ENCODE measurements at regions not wholly inside any gene's neighbourhood (a gene's known extent, or its start where the extent isn't known, plus 50 kb on each side); places are given as distances from the start of the nearest gene placed in this dataset.

DNA sequence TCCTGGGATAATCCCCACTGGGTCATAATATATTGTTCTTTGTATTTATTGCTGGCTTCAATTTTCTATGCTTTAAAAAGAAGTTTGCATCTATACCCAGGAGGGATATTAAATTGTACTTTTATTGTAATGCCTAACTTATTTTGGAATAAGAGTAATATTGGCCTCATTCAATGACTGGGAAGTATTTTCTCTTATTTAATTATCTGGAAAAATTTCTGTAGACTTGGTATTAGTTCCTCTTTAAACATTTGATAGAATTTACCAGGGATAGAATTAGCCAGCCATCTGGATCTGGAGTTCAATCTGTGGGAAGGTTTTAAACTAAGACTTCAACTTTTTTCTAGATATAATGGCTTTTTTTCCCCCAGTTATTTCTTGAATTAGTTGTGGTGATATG lies 115.2 kb upstream of the ZNF32 start:
- Histone ChIP-seq H3K4me1 (no peaks in the 10 kb centered on the region), H3K27me3 (no peaks in the 10 kb centered on the region), H3K36me3 (no peaks in the 10 kb centered on the region), H3K4me3 (no peak overlapping the region), H3K4me2 (no peak overlapping the region), H3K9ac (no peak overlapping the region), H4K20me1 (no peaks in the 10 kb centered on the region), H3K9me3 (replicated peaks in 1 of 11) (peaks cover 4 to 20% (median 10%) of the 10 kb centered on the region in 11 experiments; a peak in 12 of 22 replicates), H3K27ac (no peak overlapping the region)
- TF ChIP-seq Cebpa-rat (IDR thresholded peaks at IDR 0.05): no peak

DNA sequence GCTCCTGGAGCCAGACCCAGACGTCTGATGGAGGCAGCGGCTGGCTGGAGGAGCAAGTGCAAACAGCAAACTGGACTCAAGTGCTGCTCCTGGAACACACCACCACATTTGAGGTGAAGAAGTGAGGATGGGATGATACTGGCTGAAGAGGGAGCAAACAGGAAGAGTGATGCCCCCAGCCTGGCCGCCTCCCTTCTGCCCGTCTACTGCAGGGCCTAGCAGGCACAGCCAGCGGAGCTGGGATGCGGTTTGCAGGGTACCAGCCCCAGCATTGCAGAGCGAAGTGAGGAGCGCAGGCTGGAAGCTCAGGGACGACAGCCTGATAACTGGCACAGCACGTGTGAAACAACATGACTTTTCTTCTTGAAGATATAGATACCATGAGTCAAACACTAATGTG lies 111.8 kb upstream of the ZNF32 start:
- no peak overlapping the region for H3K27ac ChIP-seq
- H3K4me3 ChIP-seq: no peak overlapping the region
- no peaks in the 10 kb centered on the region for H3K4me1 ChIP-seq
- TF ChIP-seq Cebpa-rat (IDR thresholded peaks at IDR 0.05): no peak
- H3K36me3 ChIP-seq: no peaks in the 10 kb centered on the region
- H3K27me3 ChIP-seq: no peaks in the 10 kb centered on the region
- peaks cover 0 to 18% (median 4%) of the 10 kb centered on the region in 11 experiments; a peak in 3 of 22 replicates for H3K9me3 ChIP-seq (replicated peaks in 1 of 11)
- no peak overlapping the region for H3K4me2 ChIP-seq
- no peaks in the 10 kb centered on the region for H4K20me1 ChIP-seq
- H3K9ac ChIP-seq: no peak overlapping the region

DNA sequence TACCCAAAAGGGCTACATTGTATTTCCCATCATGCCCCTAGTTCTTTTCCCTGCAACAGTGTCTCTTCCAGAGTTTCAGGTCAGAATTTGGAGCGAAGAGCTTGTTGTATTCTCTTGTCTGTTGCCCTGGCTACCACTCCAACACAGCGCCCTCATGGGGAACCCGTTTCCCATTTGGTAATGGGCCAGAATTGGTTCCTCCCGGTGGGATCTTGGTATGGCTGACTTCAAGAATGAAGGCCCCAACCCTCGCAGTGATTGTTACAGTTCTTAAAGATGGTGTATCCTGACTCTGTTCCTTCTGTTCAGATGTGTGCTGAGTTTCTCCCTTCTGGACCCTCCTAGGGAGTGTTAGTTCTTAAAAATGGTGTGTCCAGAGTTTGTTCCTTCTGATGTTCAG lies 110.5 kb upstream of the ZNF32 start:
- Histone ChIP-seq H4K20me1 (no peaks in the 10 kb centered on the region), H3K36me3 (no peaks in the 10 kb centered on the region), H3K4me1 (no peaks in the 10 kb centered on the region), H3K27me3 (no peaks in the 10 kb centered on the region), H3K9me3 (replicated peaks in 1 of 11) (peaks cover 0 to 18% (median 4%) of the 10 kb centered on the region in 11 experiments; a peak in 3 of 22 replicates), H3K27ac (no peak overlapping the region), H3K4me3 (no peak overlapping the region), H3K9ac (no peak overlapping the region), H3K4me2 (no peak overlapping the region)
- TF ChIP-seq Cebpa-rat (IDR thresholded peaks at IDR 0.05): no peak

DNA sequence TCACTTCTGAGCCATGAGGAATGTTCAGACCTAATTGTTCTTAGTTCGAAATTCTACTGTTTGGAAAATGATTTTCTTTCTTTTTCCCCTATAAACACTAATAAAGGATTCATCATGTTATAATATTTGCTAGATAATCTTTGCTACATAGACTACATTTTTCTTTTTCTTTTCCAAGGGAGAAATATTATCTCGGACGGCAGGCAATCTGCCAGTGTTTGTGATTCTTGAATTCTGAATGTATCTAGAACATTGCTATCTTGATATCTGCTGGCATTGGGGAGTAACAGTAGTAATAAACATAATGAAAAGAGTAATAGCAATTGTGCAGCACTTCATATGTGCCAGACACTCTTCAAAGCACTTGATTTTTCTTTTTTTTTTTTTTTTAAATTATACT lies 107.7 kb upstream of the ZNF32 start:
- no peak for TF ChIP-seq Cebpa-rat (IDR thresholded peaks at IDR 0.05)
- H3K9ac ChIP-seq: no peak overlapping the region
- H3K36me3 ChIP-seq: no peaks in the 10 kb centered on the region
- H3K4me3 ChIP-seq: no peak overlapping the region
- no peaks in the 10 kb centered on the region for H3K4me1 ChIP-seq
- no peak overlapping the region for H3K4me2 ChIP-seq
- H3K27me3 ChIP-seq: no peaks in the 10 kb centered on the region
- H4K20me1 ChIP-seq: no peaks in the 10 kb centered on the region
- no peak overlapping the region for H3K27ac ChIP-seq
- peaks cover 0 to 18% (median 4%) of the 10 kb centered on the region in 11 experiments; a peak in 3 of 22 replicates for H3K9me3 ChIP-seq (replicated peaks in 1 of 11)

DNA sequence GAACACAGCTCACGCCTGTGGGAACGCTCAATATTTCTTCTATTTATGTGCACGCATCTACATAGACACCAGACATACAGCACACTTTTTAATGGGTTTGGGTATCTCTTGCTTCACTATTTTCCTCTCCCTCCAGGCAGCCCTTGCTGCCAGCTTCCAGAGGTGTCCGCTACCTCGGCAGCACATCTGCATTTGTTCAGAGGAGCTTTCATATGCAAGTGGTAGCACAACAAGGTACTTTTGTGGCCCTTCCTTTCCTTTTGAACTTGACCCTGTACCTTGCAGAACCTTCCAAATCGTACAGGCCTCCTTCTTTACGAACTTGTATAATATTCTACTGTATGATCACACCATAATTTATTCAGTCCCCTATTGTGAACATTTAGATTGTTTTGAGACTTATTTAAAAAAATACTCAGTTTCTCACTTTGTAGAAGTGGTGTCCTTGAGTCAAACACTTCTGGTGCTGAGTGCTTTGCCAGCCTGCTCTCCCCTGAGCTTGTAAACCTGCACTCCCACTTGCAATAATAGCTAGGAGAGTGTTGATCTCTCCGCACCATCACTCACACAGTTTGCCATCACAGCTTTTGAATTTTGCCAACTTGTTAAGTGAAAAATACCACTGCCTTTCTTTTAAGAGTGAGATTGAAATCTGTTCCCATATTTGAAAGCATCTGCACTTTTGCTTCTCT lies 106.0 kb upstream of the ZNF32 start:
- Histone ChIP-seq H3K4me3 (no peak overlapping the region), H3K27me3 (no peaks in the 10 kb centered on the region), H3K4me1 (no peaks in the 10 kb centered on the region), H3K4me2 (no peak overlapping the region), H4K20me1 (no peaks in the 10 kb centered on the region), H3K36me3 (no peaks in the 10 kb centered on the region), H3K27ac (no peak overlapping the region), H3K9me3 (replicated peaks in 1 of 11) (peaks cover 0 to 15% (median 0%) of the 10 kb centered on the region in 11 experiments; a peak in 1 of 22 replicates), H3K9ac (no peak overlapping the region)
- no peak for TF ChIP-seq Cebpa-rat (IDR thresholded peaks at IDR 0.05)

DNA sequence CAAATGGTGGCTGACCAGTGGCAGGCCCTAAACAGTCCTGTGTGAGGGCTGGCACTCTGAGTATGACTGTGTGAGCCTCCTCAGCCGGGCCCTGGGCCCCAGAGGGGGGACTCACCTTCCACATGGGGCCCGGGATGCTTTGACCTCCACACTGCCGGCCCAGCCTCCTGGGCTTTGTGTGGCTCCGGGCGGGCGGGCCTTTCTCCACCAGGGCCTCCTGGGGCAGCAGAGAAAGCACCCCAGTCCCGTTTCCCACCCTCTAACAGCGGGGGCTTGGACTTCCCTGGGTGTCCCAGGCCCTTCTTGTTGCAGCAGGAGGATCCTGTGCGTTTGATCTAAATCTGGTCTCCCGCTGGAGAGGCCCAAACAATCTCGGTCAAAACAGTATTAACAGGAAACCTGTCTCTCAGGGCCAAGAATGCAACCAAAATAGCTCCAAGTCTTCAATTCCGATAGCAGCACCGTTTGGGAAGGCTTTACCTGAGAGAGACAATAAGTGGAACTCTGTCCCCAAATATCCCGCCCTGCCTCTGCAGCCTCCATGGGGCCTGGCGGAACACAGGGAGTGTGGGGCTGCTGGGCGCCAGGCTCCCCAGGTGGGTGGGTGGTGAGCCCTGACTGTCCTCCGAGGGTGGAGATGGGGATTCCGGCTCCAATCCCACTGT lies 104.8 kb upstream of the ZNF32 start:
- Histone ChIP-seq H3K27ac (no peak overlapping the region), H3K4me3 (no peak overlapping the region), H3K36me3 (no peaks in the 10 kb centered on the region), H3K27me3 (no peaks in the 10 kb centered on the region), H3K9ac (no peak overlapping the region), H3K9me3 (replicated peaks in 1 of 11) (0 out of 22 replicates have a peak, but pooled peaks cover 0 to 7% (median 0%) of the 10 kb centered on the region in 11 experiments), H4K20me1 (no peaks in the 10 kb centered on the region), H3K4me1 (no peaks in the 10 kb centered on the region), H3K4me2 (no peak overlapping the region)
- no peak for TF ChIP-seq Cebpa-rat (IDR thresholded peaks at IDR 0.05)

DNA sequence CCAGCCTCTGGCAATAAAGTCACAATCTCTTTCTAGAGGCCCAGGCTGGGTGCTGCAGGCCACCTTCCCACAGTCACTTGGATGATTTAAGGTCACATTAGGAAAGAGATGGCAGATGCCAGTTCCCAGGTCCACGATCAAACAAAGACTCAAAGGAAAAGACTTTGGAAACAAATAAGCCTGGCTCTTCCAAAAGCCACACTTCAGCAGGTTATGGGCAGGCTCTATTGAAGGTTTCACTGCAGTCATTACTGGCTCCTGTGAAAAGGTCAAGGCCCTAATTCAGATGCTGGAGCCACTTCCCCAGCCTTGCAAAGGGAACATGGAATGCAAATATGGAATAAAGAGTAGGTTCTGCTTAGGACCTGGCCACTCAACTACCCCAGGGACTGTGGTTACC lies 104.0 kb upstream of the ZNF32 start:
- H3K27ac ChIP-seq: no peak overlapping the region
- H3K9me3 ChIP-seq (replicated peaks in 1 of 11): no peaks in the 10 kb centered on the region
- H3K4me3 ChIP-seq: no peak overlapping the region
- no peak for TF ChIP-seq Cebpa-rat (IDR thresholded peaks at IDR 0.05)
- H3K36me3 ChIP-seq: no peaks in the 10 kb centered on the region
- H3K27me3 ChIP-seq: no peaks in the 10 kb centered on the region
- no peaks in the 10 kb centered on the region for H3K4me1 ChIP-seq
- H4K20me1 ChIP-seq: no peaks in the 10 kb centered on the region
- no peak overlapping the region for H3K9ac ChIP-seq
- no peak overlapping the region for H3K4me2 ChIP-seq

DNA sequence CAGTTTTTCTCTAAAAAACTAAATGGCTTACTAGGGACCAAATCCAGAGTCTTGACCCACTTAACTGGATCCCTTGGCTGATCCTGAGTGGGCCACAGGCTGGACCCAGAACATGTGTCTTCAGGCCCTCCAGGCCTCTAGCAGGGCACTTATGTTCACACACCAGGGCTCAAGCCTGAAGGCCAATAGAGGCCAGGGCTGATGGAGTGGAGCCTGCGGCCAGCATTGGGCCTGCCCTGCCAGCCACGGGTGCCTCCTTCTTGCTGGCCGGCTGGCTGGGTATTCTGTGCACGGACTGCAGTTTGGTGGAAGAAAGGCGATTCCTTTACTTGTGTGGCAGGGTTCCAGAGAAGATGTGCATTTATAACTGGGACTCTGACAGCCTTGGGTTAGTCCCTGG lies 103.0 kb upstream of the ZNF32 start:
- Histone ChIP-seq H3K9ac (no peak overlapping the region), H3K4me1 (no peaks in the 10 kb centered on the region), H3K4me2 (no peak overlapping the region), H3K27me3 (no peaks in the 10 kb centered on the region), H3K36me3 (no peaks in the 10 kb centered on the region), H3K9me3 (replicated peaks in 1 of 11) (no peaks in the 10 kb centered on the region), H4K20me1 (no peaks in the 10 kb centered on the region), H3K27ac (no peak overlapping the region), H3K4me3 (no peak overlapping the region)
- TF ChIP-seq Cebpa-rat (IDR thresholded peaks at IDR 0.05): no peak

DNA sequence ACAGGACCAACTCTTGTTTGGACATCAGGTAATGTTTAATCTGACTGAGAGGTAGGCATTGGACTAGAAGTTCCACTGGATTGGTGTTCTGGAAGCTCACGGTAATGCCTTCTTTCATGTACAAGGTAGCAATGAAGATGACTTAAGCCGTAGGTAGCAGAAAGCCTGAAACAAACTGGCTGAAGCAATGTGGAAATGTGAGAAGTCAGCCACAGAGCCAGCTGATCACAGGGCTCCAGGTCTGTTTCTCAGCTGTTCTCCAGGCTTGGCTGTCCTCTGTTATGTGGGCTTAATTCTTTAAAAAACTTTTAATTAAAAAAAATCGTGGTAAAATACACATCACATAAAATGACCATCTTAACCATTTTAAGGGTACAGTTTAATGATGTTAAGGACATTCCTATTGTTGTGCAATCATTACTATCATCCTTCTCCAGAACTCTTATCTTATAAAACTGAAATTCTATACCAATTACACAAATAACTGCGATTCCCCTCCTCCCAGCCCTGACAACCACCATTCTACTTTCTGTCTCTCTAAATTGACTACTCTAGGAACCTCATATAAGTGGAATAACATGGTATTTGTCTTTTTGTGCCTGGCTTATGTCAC lies 101.4 kb upstream of the ZNF32 start:
- no peaks in the 10 kb centered on the region for H3K36me3 ChIP-seq
- no peak overlapping the region for H3K9ac ChIP-seq
- no peaks in the 10 kb centered on the region for H4K20me1 ChIP-seq
- H3K4me3 ChIP-seq: no peak overlapping the region
- H3K4me1 ChIP-seq: no peaks in the 10 kb centered on the region
- H3K27ac ChIP-seq: no peak overlapping the region
- H3K4me2 ChIP-seq: no peak overlapping the region
- 0 out of 22 replicates have a peak, but pooled peaks of 1 of the 11 experiments have one; percentile 19 for TF ChIP-seq Cebpa-rat (IDR thresholded peaks at IDR 0.05)
- no peaks in the 10 kb centered on the region for H3K9me3 ChIP-seq (replicated peaks in 1 of 11)
- no peaks in the 10 kb centered on the region for H3K27me3 ChIP-seq

Data from BLaER1 treated with 17β-estradiol and CSF1 and Interleukin-3, amounts not matched to agents 10 nM and 100 nM (cell line).